WTC11 (cell line): ENCODE measurements at regions not wholly inside any gene's neighbourhood (a gene's known extent, or its start where the extent isn't known, plus 50 kb on each side); places are given as distances from the start of the nearest gene placed in this dataset.

Source experiments
- ATF3 ChIP-seq: sonication (generic); formaldehyde crosslinking; conservative IDR thresholded peaks from 2 replicates; pipeline ENCODE4 v1.8.1; 2022; ENCODE audit warnings: mild to moderate bottlenecking, missing genetic modification reagents
- CBFB ChIP-seq: sonication (generic); formaldehyde crosslinking; IDR thresholded peaks from 2 replicates; pipeline ENCODE4 v1.8.1; 2022; ENCODE audit warnings: mild to moderate bottlenecking, low read depth, missing genetic modification reagents
- ESRRA ChIP-seq: sonication (generic); formaldehyde crosslinking; IDR thresholded peaks from 2 replicates; pipeline ENCODE4 v1.8.1; 2022; ENCODE audit warnings: mild to moderate bottlenecking, missing genetic modification reagents, borderline replicate concordance
- FOXK1 ChIP-seq: sonication (generic); formaldehyde crosslinking; IDR thresholded peaks from 2 replicates; pipeline ENCODE4 v1.8.0; 2022; ENCODE audit warnings: mild to moderate bottlenecking, moderate library complexity, missing genetic modification reagents
- IRF2 ChIP-seq: sonication (generic); formaldehyde crosslinking; IDR thresholded peaks from 2 replicates; pipeline ENCODE4 v1.8.0; 2022; ENCODE audit warnings: low read depth, missing genetic modification reagents, borderline replicate concordance
- JUN ChIP-seq: sonication (generic); formaldehyde crosslinking; IDR thresholded peaks from 2 replicates; pipeline ENCODE4 v1.8.0; 2023; ENCODE audit warnings: mild to moderate bottlenecking, missing genetic modification reagents
- KAT7 ChIP-seq: sonication (generic); formaldehyde crosslinking; IDR thresholded peaks from 2 replicates; pipeline ENCODE4 v1.8.1; 2023; ENCODE audit warnings: missing genetic modification reagents, mild to moderate bottlenecking, borderline replicate concordance
- MAX ChIP-seq: sonication (generic); formaldehyde crosslinking; IDR thresholded peaks from 2 replicates; pipeline ENCODE4 v1.8.0; 2022; ENCODE audit warnings: mild to moderate bottlenecking, missing genetic modification reagents
- NR1H2 ChIP-seq: sonication (generic); formaldehyde crosslinking; IDR thresholded peaks from 2 replicates; pipeline ENCODE4 v1.9.0; 2021; ENCODE audit warnings: mild to moderate bottlenecking, moderate library complexity, missing genetic modification reagents
- TP53 ChIP-seq: sonication (generic); formaldehyde crosslinking; IDR thresholded peaks from 2 replicates; pipeline ENCODE4 v1.8.1; 2023; ENCODE audit warnings: mild to moderate bottlenecking, missing genetic modification reagents
- TF ChIP-seq, protein P1 (sequence below): sonication (generic); formaldehyde crosslinking; IDR thresholded peaks from 2 replicates; pipeline ENCODE4 v1.8.1; 2023; ENCODE audit warnings: mild to moderate bottlenecking, missing genetic modification reagents, borderline replicate concordance
- TF ChIP-seq, protein P2 (sequence below): fragments of 200-600 bp; IDR thresholded peaks from 2 replicates; pipeline ENCODE4 v1.8.0; 2022; ENCODE audit warnings: antibody characterized with exemption
- TF ChIP-seq, protein P3 (sequence below): sonication (generic); formaldehyde crosslinking; IDR thresholded peaks from 2 replicates; pipeline ENCODE4 v1.8.0; 2022; ENCODE audit warnings: mild to moderate bottlenecking, missing genetic modification reagents
- TF ChIP-seq, protein P4 (sequence below): sonication (generic); formaldehyde crosslinking; IDR thresholded peaks from 2 replicates; pipeline ENCODE4 v1.8.1; 2022; ENCODE audit warnings: low read depth, missing genetic modification reagents, borderline replicate concordance

GRCh38 chrX:6707497-6707896 lies 172.6 kb upstream of the VCX3A start:
- no peak for TF ChIP-seq ESRRA
- TF ChIP-seq, protein P1, sequence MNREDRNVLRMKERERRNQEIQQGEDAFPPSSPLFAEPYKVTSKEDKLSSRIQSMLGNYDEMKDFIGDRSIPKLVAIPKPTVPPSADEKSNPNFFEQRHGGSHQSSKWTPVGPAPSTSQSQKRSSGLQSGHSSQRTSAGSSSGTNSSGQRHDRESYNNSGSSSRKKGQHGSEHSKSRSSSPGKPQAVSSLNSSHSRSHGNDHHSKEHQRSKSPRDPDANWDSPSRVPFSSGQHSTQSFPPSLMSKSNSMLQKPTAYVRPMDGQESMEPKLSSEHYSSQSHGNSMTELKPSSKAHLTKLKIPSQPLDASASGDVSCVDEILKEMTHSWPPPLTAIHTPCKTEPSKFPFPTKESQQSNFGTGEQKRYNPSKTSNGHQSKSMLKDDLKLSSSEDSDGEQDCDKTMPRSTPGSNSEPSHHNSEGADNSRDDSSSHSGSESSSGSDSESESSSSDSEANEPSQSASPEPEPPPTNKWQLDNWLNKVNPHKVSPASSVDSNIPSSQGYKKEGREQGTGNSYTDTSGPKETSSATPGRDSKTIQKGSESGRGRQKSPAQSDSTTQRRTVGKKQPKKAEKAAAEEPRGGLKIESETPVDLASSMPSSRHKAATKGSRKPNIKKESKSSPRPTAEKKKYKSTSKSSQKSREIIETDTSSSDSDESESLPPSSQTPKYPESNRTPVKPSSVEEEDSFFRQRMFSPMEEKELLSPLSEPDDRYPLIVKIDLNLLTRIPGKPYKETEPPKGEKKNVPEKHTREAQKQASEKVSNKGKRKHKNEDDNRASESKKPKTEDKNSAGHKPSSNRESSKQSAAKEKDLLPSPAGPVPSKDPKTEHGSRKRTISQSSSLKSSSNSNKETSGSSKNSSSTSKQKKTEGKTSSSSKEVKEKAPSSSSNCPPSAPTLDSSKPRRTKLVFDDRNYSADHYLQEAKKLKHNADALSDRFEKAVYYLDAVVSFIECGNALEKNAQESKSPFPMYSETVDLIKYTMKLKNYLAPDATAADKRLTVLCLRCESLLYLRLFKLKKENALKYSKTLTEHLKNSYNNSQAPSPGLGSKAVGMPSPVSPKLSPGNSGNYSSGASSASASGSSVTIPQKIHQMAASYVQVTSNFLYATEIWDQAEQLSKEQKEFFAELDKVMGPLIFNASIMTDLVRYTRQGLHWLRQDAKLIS (CRISPR knock-in tag) = no peak
- no peak for TF ChIP-seq TP53
- TF ChIP-seq JUN = no peak
- TF ChIP-seq, protein P2, sequence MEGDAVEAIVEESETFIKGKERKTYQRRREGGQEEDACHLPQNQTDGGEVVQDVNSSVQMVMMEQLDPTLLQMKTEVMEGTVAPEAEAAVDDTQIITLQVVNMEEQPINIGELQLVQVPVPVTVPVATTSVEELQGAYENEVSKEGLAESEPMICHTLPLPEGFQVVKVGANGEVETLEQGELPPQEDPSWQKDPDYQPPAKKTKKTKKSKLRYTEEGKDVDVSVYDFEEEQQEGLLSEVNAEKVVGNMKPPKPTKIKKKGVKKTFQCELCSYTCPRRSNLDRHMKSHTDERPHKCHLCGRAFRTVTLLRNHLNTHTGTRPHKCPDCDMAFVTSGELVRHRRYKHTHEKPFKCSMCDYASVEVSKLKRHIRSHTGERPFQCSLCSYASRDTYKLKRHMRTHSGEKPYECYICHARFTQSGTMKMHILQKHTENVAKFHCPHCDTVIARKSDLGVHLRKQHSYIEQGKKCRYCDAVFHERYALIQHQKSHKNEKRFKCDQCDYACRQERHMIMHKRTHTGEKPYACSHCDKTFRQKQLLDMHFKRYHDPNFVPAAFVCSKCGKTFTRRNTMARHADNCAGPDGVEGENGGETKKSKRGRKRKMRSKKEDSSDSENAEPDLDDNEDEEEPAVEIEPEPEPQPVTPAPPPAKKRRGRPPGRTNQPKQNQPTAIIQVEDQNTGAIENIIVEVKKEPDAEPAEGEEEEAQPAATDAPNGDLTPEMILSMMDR = no peak
- TF ChIP-seq, protein P3, sequence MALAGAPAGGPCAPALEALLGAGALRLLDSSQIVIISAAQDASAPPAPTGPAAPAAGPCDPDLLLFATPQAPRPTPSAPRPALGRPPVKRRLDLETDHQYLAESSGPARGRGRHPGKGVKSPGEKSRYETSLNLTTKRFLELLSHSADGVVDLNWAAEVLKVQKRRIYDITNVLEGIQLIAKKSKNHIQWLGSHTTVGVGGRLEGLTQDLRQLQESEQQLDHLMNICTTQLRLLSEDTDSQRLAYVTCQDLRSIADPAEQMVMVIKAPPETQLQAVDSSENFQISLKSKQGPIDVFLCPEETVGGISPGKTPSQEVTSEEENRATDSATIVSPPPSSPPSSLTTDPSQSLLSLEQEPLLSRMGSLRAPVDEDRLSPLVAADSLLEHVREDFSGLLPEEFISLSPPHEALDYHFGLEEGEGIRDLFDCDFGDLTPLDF = no peak
- no peak for TF ChIP-seq CBFB (CRISPR knock-in tag)
- no peak for TF ChIP-seq KAT7 (CRISPR knock-in tag)
- no peak for TF ChIP-seq FOXK1 (CRISPR knock-in tag)
- TF ChIP-seq MAX (CRISPR knock-in tag) = no peak
- TF ChIP-seq ATF3 (CRISPR knock-in tag) = no peak
- TF ChIP-seq IRF2 (CRISPR knock-in tag) = no peak
- TF ChIP-seq NR1H2 (CRISPR knock-in tag) = no peak
- TF ChIP-seq, protein P4, sequence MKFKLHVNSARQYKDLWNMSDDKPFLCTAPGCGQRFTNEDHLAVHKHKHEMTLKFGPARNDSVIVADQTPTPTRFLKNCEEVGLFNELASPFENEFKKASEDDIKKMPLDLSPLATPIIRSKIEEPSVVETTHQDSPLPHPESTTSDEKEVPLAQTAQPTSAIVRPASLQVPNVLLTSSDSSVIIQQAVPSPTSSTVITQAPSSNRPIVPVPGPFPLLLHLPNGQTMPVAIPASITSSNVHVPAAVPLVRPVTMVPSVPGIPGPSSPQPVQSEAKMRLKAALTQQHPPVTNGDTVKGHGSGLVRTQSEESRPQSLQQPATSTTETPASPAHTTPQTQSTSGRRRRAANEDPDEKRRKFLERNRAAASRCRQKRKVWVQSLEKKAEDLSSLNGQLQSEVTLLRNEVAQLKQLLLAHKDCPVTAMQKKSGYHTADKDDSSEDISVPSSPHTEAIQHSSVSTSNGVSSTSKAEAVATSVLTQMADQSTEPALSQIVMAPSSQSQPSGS (CRISPR knock-in tag) = no peak
